Peyer's patch (tissue), 4 donors: ENCODE measurements at regions not wholly inside any gene's neighbourhood (a gene's known extent, or its start where the extent isn't known, plus 50 kb on each side); places are given as distances from the start of the nearest gene placed in this dataset.

Source experiments
- DNase-seq, 3 donors: peaks; one replicate each; pipeline ENCODE4 v3.0.0-alpha.2; 2017 to 2019
- H3K27ac ChIP-seq, 4 donors: fragments of 200-600 bp; sonication (generic); one replicate each; pipeline ENCODE4 v1.5.1; 2016 to 2019
- H3K27me3 ChIP-seq, 2 donors: fragments of 200-600 bp; sonication (generic); one replicate each; pipeline ENCODE4 v1.5.1; 2019
- H3K36me3 ChIP-seq, 3 donors: fragments of 200-600 bp; sonication (generic); one replicate each; pipeline ENCODE4 v1.5.1; 2016 to 2019
- H3K4me1 ChIP-seq, 4 donors: fragments of 200-600 bp; sonication (generic); one replicate each; pipeline ENCODE4 v1.5.1; 2016 to 2019
- H3K4me3 ChIP-seq, 4 donors: fragments of 200-600 bp; sonication (generic); 1 replicate in 3 of 4; 2 replicates in 1 of 4; pipeline ENCODE4 v1.5.1; 2016 to 2019; ENCODE audit warnings: mild to moderate bottlenecking in 1 of 4
- H3K9me3 ChIP-seq, 4 donors: fragments of 200-600 bp; sonication (generic); one replicate each; pipeline ENCODE4 v1.5.1; 2016 to 2019; ENCODE audit warnings: mild to moderate bottlenecking in 1 of 4
- CTCF ChIP-seq, 6 experiments: fragments of 450-650 bp in 4 of 6; fragments of 200-600 bp in 2 of 6; sonication (generic) in 1 of 6; IDR thresholded peaks; one replicate each; pipeline ENCODE4 v1.5.1; 2017 to 2019; ENCODE audit warnings: antibody characterized with exemption in 6 of 6, mild to moderate bottlenecking in 3 of 6, moderate library complexity in 1 of 6
- POLR2A ChIP-seq, 2 donors: fragments of 450-650 bp; IDR thresholded peaks; one replicate each; pipeline ENCODE4 v1.5.1; 2017; ENCODE audit warnings: antibody characterized with exemption in 2 of 2, mild to moderate bottlenecking in 2 of 2, moderate library complexity in 2 of 2

- Histone ChIP-seq H3K4me3 (no peak overlapping the region), H3K36me3 (no peaks in the 10 kb centered on the region), H3K27ac (no peak overlapping the region), H3K27me3 (no peaks in the 10 kb centered on the region), H3K9me3 (no peaks in the 10 kb centered on the region), H3K4me1 (no peaks in the 10 kb centered on the region)
- no peak for DNase-seq
- no peak for TF ChIP-seq CTCF (IDR thresholded peaks at IDR 0.05)
- TF ChIP-seq POLR2A (IDR thresholded peaks at IDR 0.05) = no peak
These were observed 500.9 kb downstream of the TNS1 start for GRCh38 chr2:217501887-217502286.

- no peaks in the 10 kb centered on the region for H3K4me1 ChIP-seq
- no peak for DNase-seq
- TF ChIP-seq POLR2A (IDR thresholded peaks at IDR 0.05) (no peak), CTCF (IDR thresholded peaks at IDR 0.05) (no peak)
- no peaks in the 10 kb centered on the region for H3K36me3 ChIP-seq
- H3K27ac ChIP-seq = no peak overlapping the region
- no peaks in the 10 kb centered on the region for H3K9me3 ChIP-seq
- no peak overlapping the region for H3K4me3 ChIP-seq
- H3K27me3 ChIP-seq = no peaks in the 10 kb centered on the region
These were observed 504.9 kb downstream of the TNS1 start for GRCh38 chr2:217497843-217498377.

- Histone ChIP-seq H3K27ac (no peak overlapping the region), H3K4me1 (no peaks in the 10 kb centered on the region), H3K4me3 (no peak overlapping the region), H3K9me3 (no peaks in the 10 kb centered on the region), H3K36me3 (no peaks in the 10 kb centered on the region), H3K27me3 (no peaks in the 10 kb centered on the region)
- TF ChIP-seq POLR2A (IDR thresholded peaks at IDR 0.05) (no peak), CTCF (IDR thresholded peaks at IDR 0.05) (no peak)
- no peak for DNase-seq
These were observed 508.2 kb downstream of the TNS1 start for GRCh38 chr2:217494557-217494956.

GRCh38 chr2:217491271-217491670, 511.5 kb downstream of the TNS1 start:
- Histone ChIP-seq H3K36me3 (no peaks in the 10 kb centered on the region), H3K27me3 (no peaks in the 10 kb centered on the region), H3K4me3 (no peak overlapping the region), H3K4me1 (no peaks in the 10 kb centered on the region), H3K9me3 (no peaks in the 10 kb centered on the region), H3K27ac (no peak overlapping the region)
- TF ChIP-seq CTCF (IDR thresholded peaks at IDR 0.05) = no peak
- no peak for TF ChIP-seq POLR2A (IDR thresholded peaks at IDR 0.05)
- no peak for DNase-seq

- Histone ChIP-seq H3K4me1 (no peaks in the 10 kb centered on the region), H3K27me3 (no peaks in the 10 kb centered on the region), H3K27ac (no peak overlapping the region), H3K9me3 (no peaks in the 10 kb centered on the region), H3K4me3 (no peak overlapping the region), H3K36me3 (no peaks in the 10 kb centered on the region)
- DNase-seq = no peak
- TF ChIP-seq CTCF (IDR thresholded peaks at IDR 0.05) = no peak
- TF ChIP-seq POLR2A (IDR thresholded peaks at IDR 0.05) = no peak
These were observed 513.4 kb downstream of the TNS1 start for GRCh38 chr2:217489145-217489960.
